ENCODE measurements at regions not wholly inside any gene's neighbourhood (a gene's known extent, or its start where the extent isn't known, plus 50 kb on each side); places are given as distances from the start of the nearest gene placed in this dataset.

GRCh38 chr3:104018541-104018940 lies 1348.2 kb upstream of the ALCAM start (continued):
- TF ChIP-seq FOSL1 (IDR thresholded peaks at IDR 0.05; ENCODE audit: insufficient read depth, low read depth, low read length) (no peak), E2F6 (IDR thresholded peaks at IDR 0.05) (no peak), ZNF274 (IDR thresholded peaks at IDR 0.05; ENCODE audit: borderline replicate concordance, extremely low read depth, low read length) (no peak), MAX (IDR thresholded peaks at IDR 0.05) (no peak)
